Stimulated activated CD4-positive, alpha-beta T cell treated with anti-CD3 and anti-CD28 coated beads, TNF-alpha, amount 100 ng/mL, for 1 hour (primary cell): ENCODE measurements at regions not wholly inside any gene's neighbourhood (a gene's known extent, or its start where the extent isn't known, plus 50 kb on each side); places are given as distances from the start of the nearest gene placed in this dataset.

ENCODE experiments used
- DNase-seq, 3 donors: peaks; one replicate each; pipeline ENCODE4 v3.0.0-alpha.2; 2020; ENCODE audit warnings: low read depth in 3 of 3, low spot score in 1 of 3

GRCh38 chr16:86391984-86392383 is 118.3 kb upstream of the FOXF1 start:
- DNase-seq, result no peak

- DNase-seq, result no peak
Observed at GRCh38 chr16:86392436-86393152, 117.7 kb upstream of the FOXF1 start.

- no peak for DNase-seq
Observed at GRCh38 chr16:86393907-86394626, 116.3 kb upstream of the FOXF1 start.

GRCh38 chr16:86395477-86395876 is 114.8 kb upstream of the FOXF1 start:
- no peak for DNase-seq

GRCh38 chr16:86396422-86396821 is 113.9 kb upstream of the FOXF1 start:
- no peak for DNase-seq

DNA sequence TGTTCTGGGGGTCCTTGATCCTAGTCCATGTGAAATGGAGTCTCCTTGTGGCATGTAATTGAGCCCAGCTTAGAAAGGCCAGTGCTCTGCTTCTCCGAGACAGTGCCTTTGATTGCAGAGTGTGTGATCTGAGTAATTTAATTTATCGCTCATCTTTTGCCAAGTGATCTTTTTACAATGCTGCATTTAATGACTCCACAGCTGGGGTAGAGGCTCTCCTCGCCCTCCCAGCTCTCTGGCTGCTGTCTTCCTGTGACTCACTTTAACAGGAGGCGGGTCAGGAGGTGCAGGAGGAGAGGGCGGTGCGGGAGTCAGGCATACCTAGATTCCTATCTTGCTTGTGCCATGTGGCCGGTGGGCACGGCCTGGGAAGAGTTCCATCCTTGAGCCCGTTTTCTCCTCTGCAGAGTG is 113.4 kb upstream of the FOXF1 start:
- DNase-seq, result no peak

GRCh38 chr16:86398201-86398600 is 112.1 kb upstream of the FOXF1 start:
- no peak for DNase-seq

- no peak for DNase-seq
Observed at GRCh38 chr16:86398622-86399021, 111.7 kb upstream of the FOXF1 start.

DNA sequence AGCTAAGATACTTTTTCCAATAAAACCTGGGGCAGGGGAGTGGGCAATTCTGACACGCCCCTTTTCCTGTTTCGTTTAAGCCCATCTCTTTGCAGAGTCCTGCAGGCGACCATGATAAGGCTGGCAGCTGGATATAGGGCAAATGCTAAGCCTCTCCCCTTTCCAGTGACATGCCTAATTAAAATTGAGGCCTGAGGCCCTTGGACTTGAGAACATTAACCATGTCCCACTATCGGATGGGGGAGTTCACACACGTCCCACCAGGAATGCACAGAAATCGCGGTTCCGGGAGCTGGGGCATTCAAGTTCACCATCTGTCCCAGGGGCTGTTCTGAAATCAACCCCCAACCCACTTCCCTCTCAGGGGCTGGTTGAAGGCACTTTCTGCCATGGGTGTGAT is 109.2 kb upstream of the FOXF1 start:
- DNase-seq, result no peak

GRCh38 chr16:86403085-86403484 is 107.2 kb upstream of the FOXF1 start:
- DNase-seq, result no peak

- DNase-seq, result no peak
Observed at GRCh38 chr16:86403541-86404163, 106.7 kb upstream of the FOXF1 start.

GRCh38 chr16:86404678-86405077 is 105.6 kb upstream of the FOXF1 start:
- DNase-seq, result no peak

GRCh38 chr16:86405319-86405718 is 105.0 kb upstream of the FOXF1 start:
- no peak for DNase-seq

DNA sequence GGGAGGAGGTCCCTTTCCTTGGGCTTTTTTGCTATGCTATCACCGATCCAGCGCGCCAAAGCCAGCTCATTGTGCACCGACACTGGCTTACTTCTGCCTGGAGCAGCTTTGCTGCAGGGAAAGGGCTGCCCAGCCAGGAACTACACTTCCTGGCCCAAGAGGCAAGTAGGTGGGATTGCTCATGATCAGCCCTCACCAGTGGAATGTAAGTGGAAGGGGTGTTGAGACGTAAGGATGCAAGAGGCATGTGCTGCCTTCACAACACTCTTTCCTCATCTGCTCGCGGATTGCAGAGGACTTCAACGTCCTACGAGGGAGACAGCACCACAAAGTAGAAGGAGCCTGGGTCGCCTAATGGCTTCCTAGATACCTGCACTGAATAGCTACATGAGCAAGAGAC is 104.3 kb upstream of the FOXF1 start:
- DNase-seq, result no peak

GRCh38 chr16:86408685-86409084 is 101.6 kb upstream of the FOXF1 start:
- DNase-seq, result no peak

GRCh38 chr16:86410081-86410480 is 100.2 kb upstream of the FOXF1 start:
- DNase-seq, result no peak

GRCh38 chr16:86410529-86410928 is 99.8 kb upstream of the FOXF1 start:
- no peak for DNase-seq

DNA sequence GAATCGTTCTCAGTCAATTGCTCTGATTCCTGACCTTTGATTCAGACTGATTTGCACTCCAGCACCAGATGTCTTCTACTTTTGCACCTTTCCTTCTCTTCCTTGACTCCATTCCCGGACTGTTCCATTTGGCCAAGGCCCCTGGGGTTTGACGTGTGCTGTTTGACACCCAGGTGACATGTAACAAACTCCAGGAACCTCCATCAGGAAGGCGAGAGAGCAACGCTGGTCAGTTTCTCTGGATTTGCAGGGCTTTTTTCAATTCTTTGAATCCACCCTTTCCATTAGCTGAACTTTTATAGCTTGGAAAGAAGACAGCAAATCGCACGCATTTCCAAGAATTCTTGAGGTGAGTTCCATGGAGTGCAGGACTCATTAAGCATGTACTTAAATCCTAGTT is 98.4 kb upstream of the FOXF1 start:
- DNase-seq, result no peak

DNA sequence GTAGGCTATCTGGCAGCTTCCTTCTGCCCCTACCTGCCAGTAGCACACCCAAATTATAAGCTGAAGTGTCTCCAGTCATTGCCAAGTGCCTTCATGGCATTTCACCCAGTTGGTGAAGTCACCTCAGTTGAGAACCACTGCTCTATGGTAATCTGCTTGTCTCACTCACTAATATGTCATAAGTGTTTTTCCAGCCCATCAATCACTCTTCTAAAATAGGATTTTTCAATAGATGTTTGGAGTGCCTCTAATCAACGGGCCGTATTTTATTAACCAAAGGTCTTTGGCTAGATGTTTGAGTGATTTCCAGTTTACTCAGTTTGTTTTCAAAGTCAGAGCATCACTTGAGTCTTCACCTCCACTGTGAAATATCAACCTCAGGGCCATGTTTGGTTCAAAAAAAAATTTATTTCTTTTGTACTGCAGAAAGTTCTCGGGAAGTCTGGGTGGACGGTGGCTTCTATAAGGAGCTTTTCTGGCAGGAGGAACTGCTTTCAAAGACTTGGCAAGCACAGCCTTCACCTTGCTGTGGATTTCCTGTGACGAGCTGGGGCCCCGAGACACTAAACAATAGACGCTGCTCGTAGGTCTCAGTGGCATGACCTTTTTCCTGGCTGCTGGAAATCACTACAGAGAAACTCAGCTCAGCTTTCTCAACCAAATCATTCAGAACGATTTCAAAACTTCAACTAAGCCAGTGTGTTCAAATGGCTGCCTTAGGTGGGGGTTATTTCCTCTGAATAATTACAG is 95.2 kb upstream of the FOXF1 start:
- DNase-seq, result no peak

DNA sequence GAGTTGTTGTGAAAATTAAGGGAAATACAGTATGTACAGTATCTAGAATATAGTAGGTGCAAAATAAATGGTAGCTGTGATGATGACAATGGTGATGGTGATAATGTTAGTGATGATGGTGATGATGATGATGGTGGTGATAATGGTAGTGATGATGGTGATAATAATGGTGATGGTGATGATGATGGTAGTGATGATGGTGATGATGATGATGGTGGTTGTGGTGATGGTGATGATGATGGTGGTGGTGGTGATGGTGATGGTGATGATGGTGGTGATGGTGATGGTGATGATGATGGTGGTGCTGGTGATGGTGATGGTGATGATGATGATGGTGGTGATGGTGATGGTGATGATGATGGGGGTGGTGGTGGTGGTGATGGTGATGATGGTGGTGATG is 91.3 kb upstream of the FOXF1 start:
- DNase-seq, result no peak

GRCh38 chr16:86419518-86419917 is 90.8 kb upstream of the FOXF1 start:
- DNase-seq, result no peak

- DNase-seq, result no peak
Observed at GRCh38 chr16:86421995-86422394, 88.3 kb upstream of the FOXF1 start.
